ENCODE measurements at regions not wholly inside any gene's neighbourhood (a gene's known extent, or its start where the extent isn't known, plus 50 kb on each side); places are given as distances from the start of the nearest gene placed in this dataset.

- no peak for TF ChIP-seq CREB1 (IDR thresholded peaks at IDR 0.05; ENCODE audit: low read depth)
- TF ChIP-seq EP300 (IDR thresholded peaks at IDR 0.05; ENCODE audit: borderline replicate concordance), result no peak
- no peak for TF ChIP-seq MAX (IDR thresholded peaks at IDR 0.05)
- TF ChIP-seq NFIC (IDR thresholded peaks at IDR 0.05), result no peak
Measured at GRCh38 chr9:106783121-106783520, 79.8 kb upstream of the ZNF462 start.
